ENCODE measurements at regions not wholly inside any gene's neighbourhood (a gene's known extent, or its start where the extent isn't known, plus 50 kb on each side); places are given as distances from the start of the nearest gene placed in this dataset.

DNA sequence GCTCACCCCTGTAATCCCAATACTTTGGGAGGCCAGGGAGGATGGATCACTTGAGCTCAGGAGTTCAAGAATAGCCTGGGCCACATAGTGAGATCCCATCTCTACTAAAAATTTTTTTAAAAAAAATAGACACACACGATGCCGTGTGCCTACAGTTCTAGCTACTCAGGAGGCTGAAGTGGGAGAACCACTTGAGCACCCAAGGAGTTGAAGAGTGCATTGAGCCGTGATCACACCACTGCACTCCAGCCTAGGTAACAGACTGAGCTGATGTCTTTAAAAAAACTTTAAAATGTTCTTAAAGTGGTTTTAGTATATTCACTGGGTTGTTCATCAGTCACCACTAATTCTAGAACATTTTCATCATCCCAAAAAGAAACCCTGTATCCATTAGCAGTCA is 51.9 kb upstream of the RNF38 start:
- Histone ChIP-seq H3K9me3 (no peaks in the 10 kb centered on the region), H3K4me1 (peaks cover 20 to 27% of the 10 kb centered on the region in 2 donors), H3K27ac (peak overlapping the region in 1 of 3 donors; percentile 33), H3K27me3 (no peaks in the 10 kb centered on the region), H3K36me3 (no peaks in the 10 kb centered on the region), H3K4me3 (replicated peaks in 1 of 3) (no peak overlapping the region)
- peak; percentile 91 to 92 for DNase-seq
- 32 to 46% methylated on average over 3 of the region's 3 CpGs for WGBS, 2 donors
- no peak for TF ChIP-seq CTCF (IDR thresholded peaks at IDR 0.05)
- TF ChIP-seq POLR2A (IDR thresholded peaks at IDR 0.05) = no peak
- intact Hi-C loops (cut with DNase I) = no loop called here

GRCh38 chr9:36450110-36450732 is 50.2 kb upstream of the RNF38 start:
- Histone ChIP-seq H3K36me3 (no peaks in the 10 kb centered on the region), H3K4me1 (peaks cover 31% of the 10 kb centered on the region in 2 donors), H3K4me3 (replicated peaks in 1 of 3) (no peak overlapping the region), H3K9me3 (no peaks in the 10 kb centered on the region), H3K27ac (no peak overlapping the region), H3K27me3 (no peaks in the 10 kb centered on the region)
- DNase-seq = peak; percentile 37 to 45
- 90 to 94% methylated on average over 3 of the region's 3 CpGs for WGBS, 2 donors
- intact Hi-C loops (cut with DNase I) = no loop called here
- TF ChIP-seq CTCF (IDR thresholded peaks at IDR 0.05) (peak; percentile 43 to 88 (median 66)), POLR2A (IDR thresholded peaks at IDR 0.05) (no peak)
